K562 (cell line): ENCODE measurements at regions not wholly inside any gene's neighbourhood (a gene's known extent, or its start where the extent isn't known, plus 50 kb on each side); places are given as distances from the start of the nearest gene placed in this dataset.

Source experiments
- E2F4 ChIP-seq: sonication (generic); formaldehyde crosslinking; IDR thresholded peaks from 2 replicates; pipeline ENCODE4 v1.8.0; 2022; ENCODE audit warnings: mild to moderate bottlenecking, low read depth, missing genetic modification reagents
- PHB ChIP-seq: fragments of 250-450 bp; sonication (Bioruptor Pico); IDR thresholded peaks from 2 replicates; pipeline ENCODE4 v1.5.0; 2021

GRCh38 chr6:132082421-132082820 is 131.2 kb upstream of the CCN2 start:
- TF ChIP-seq E2F4 (CRISPR knock-in tag) (no peak), PHB (no peak)
